HEK293 (cell line): ENCODE measurements at regions not wholly inside any gene's neighbourhood (a gene's known extent, or its start where the extent isn't known, plus 50 kb on each side); places are given as distances from the start of the nearest gene placed in this dataset.

Source experiments
- CTCF ChIA-PET: fragments of 350-600 bp; formaldehyde crosslinking; extraction: SDS; loops from one replicate; lab custom pipeline; 2021; ENCODE audit warnings: antibody characterized with exemption; lab: Yijun Ruan, JAX
- POLR2A ChIA-PET: fragments of 300-600 bp; formaldehyde crosslinking; extraction: SDS; loops from one replicate; lab custom pipeline; 2020; ENCODE audit warnings: antibody characterized with exemption, inconsistent platforms; lab: Yijun Ruan, JAX
- H3K27ac ChIP-seq: fragments of 200-500 bp; sonication (Bioruptor generic); 2 replicates; pipeline ENCODE4 v1.5.1; 2014; ENCODE audit warnings: low read depth, low read length, control low read depth, inconsistent platforms; ENCODE audit errors: extremely low read depth
- H3K36me3 ChIP-seq, 2 experiments: fragments of 200-500 bp in 1 of 2; sonication (Bioruptor generic) in 1 of 2; 1 replicate in 1 of 2; 2 replicates in 1 of 2; pipeline ENCODE4 v1.5.1; 2014 to 2017; ENCODE audit warnings: inconsistent platforms in 2 of 2, low read length in 2 of 2; ENCODE audit not compliant: control insufficient read depth in 2 of 2, insufficient read depth in 1 of 2
- H3K4me1 ChIP-seq: fragments of 200-500 bp; sonication (Bioruptor generic); 2 replicates; pipeline ENCODE4 v1.5.1; 2014; ENCODE audit warnings: mild to moderate bottlenecking, low read length, inconsistent platforms; ENCODE audit not compliant: control insufficient read depth, insufficient read depth
- H3K4me3 ChIP-seq: 2 replicates; pipeline ENCODE4 v1.5.1; 2011; ENCODE audit warnings: low read depth, mild to moderate bottlenecking, control low read depth, low read length, moderate library complexity
- H3K9me3 ChIP-seq: fragments of 200-500 bp; sonication (Bioruptor generic); 2 replicates; pipeline ENCODE4 v1.5.1; 2014; ENCODE audit warnings: low read depth, low read length, inconsistent platforms; ENCODE audit not compliant: control insufficient read depth, insufficient read depth
- CTCF ChIP-seq: fragments of 450-650 bp; formaldehyde crosslinking; IDR thresholded peaks from 2 replicates; pipeline ENCODE4 v1.5.1; 2016; ENCODE audit warnings: missing biosample characterization, missing genetic modification characterization
- GLIS2 ChIP-seq: fragments of 450-650 bp; formaldehyde crosslinking; IDR thresholded peaks from 2 replicates; pipeline ENCODE4 v1.5.1; 2016; ENCODE audit warnings: missing biosample characterization, missing genetic modification characterization
- IKZF3 ChIP-seq: fragments of 450-650 bp; IDR thresholded peaks from 2 replicates; pipeline ENCODE4 v1.5.0; 2018; ENCODE audit warnings: missing biosample characterization, mild to moderate bottlenecking, missing genetic modification characterization, moderate library complexity
- MYNN ChIP-seq: fragments of 450-650 bp; formaldehyde crosslinking; IDR thresholded peaks from 2 replicates; pipeline ENCODE4 v1.5.1; 2016; ENCODE audit warnings: missing biosample characterization, missing genetic modification characterization, borderline replicate concordance
- SCRT1 ChIP-seq: fragments of 450-650 bp; formaldehyde crosslinking; IDR thresholded peaks from 2 replicates; pipeline ENCODE4 v1.5.1; 2016; ENCODE audit warnings: missing biosample characterization, missing genetic modification characterization, borderline replicate concordance
- SCRT2 ChIP-seq: fragments of 450-650 bp; formaldehyde crosslinking; IDR thresholded peaks from 2 replicates; pipeline ENCODE4 v1.5.1; 2016; ENCODE audit warnings: missing biosample characterization, missing genetic modification characterization
- ZBTB7A ChIP-seq: fragments of 450-650 bp; formaldehyde crosslinking; IDR thresholded peaks from 2 replicates; pipeline ENCODE4 v1.5.1; 2016; ENCODE audit warnings: low read depth, missing biosample characterization, missing genetic modification characterization
- ZFP69B ChIP-seq: fragments of 450-650 bp; formaldehyde crosslinking; IDR thresholded peaks from 2 replicates; pipeline ENCODE4 v1.5.1; 2016; ENCODE audit warnings: missing biosample characterization, missing genetic modification characterization
- ZNF132 ChIP-seq: fragments of 450-650 bp; formaldehyde crosslinking; IDR thresholded peaks from 2 replicates; pipeline ENCODE4 v1.5.1; 2017; ENCODE audit warnings: missing biosample characterization, missing genetic modification characterization, borderline replicate concordance
- ZNF148 ChIP-seq: fragments of 450-650 bp; formaldehyde crosslinking; IDR thresholded peaks from 2 replicates; pipeline ENCODE4 v1.5.0; 2017; ENCODE audit warnings: missing biosample characterization, missing genetic modification characterization, borderline replicate concordance
- ZNF174 ChIP-seq: fragments of 450-650 bp; formaldehyde crosslinking; IDR thresholded peaks from 2 replicates; pipeline ENCODE4 v1.5.0; 2017; ENCODE audit warnings: missing biosample characterization, mild to moderate bottlenecking, missing genetic modification characterization
- ZNF214 ChIP-seq: fragments of 450-650 bp; formaldehyde crosslinking; IDR thresholded peaks from 2 replicates; pipeline ENCODE4 v1.5.1; 2017; ENCODE audit warnings: missing biosample characterization, mild to moderate bottlenecking, missing genetic modification characterization, borderline replicate concordance
- ZNF292 ChIP-seq: fragments of 450-650 bp; formaldehyde crosslinking; IDR thresholded peaks from 2 replicates; pipeline ENCODE4 v1.5.1; 2016; ENCODE audit warnings: low read depth, missing biosample characterization, missing genetic modification characterization, borderline replicate concordance
- ZNF335 ChIP-seq: fragments of 450-650 bp; formaldehyde crosslinking; conservative IDR thresholded peaks from 2 replicates; pipeline ENCODE4 v1.5.1; 2016; ENCODE audit warnings: missing biosample characterization, missing genetic modification characterization
- ZNF341 ChIP-seq: fragments of 450-650 bp; formaldehyde crosslinking; IDR thresholded peaks from 2 replicates; pipeline ENCODE4; 2016; ENCODE audit warnings: low read depth, missing biosample characterization, missing genetic modification characterization
- ZNF366 ChIP-seq: fragments of 450-650 bp; formaldehyde crosslinking; conservative IDR thresholded peaks from 2 replicates; pipeline ENCODE4 v1.5.1; 2016; ENCODE audit warnings: missing biosample characterization, missing genetic modification characterization
- ZNF433 ChIP-seq: fragments of 450-650 bp; formaldehyde crosslinking; IDR thresholded peaks from 2 replicates; pipeline ENCODE4 v1.5.1; 2016; ENCODE audit warnings: missing biosample characterization, missing genetic modification characterization, low read depth
- ZNF518A ChIP-seq: fragments of 450-650 bp; formaldehyde crosslinking; conservative IDR thresholded peaks from 2 replicates; pipeline ENCODE4 v1.5.1; 2016; ENCODE audit warnings: low read depth, missing biosample characterization, missing genetic modification characterization
- ZNF544 ChIP-seq: fragments of 450-650 bp; formaldehyde crosslinking; IDR thresholded peaks from 2 replicates; pipeline ENCODE4 v1.5.0; 2017; ENCODE audit warnings: missing biosample characterization, missing genetic modification characterization
- ZNF629 ChIP-seq: fragments of 450-650 bp; formaldehyde crosslinking; IDR thresholded peaks from 2 replicates; pipeline ENCODE4 v1.5.1; 2017; ENCODE audit warnings: missing biosample characterization, missing genetic modification characterization
- ZNF658 ChIP-seq: fragments of 450-650 bp; formaldehyde crosslinking; IDR thresholded peaks from 2 replicates; pipeline ENCODE4; 2016; ENCODE audit warnings: missing biosample characterization, missing genetic modification characterization
- ZNF670 ChIP-seq: fragments of 450-650 bp; formaldehyde crosslinking; IDR thresholded peaks from 2 replicates; pipeline ENCODE4 v1.5.1; 2016; ENCODE audit warnings: missing biosample characterization, missing genetic modification characterization, low read depth
- TF ChIP-seq, protein P1 (sequence below): fragments of 450-650 bp; formaldehyde crosslinking; IDR thresholded peaks from 2 replicates; pipeline ENCODE4 v1.5.1; 2016; ENCODE audit warnings: missing biosample characterization, missing genetic modification characterization
- TF ChIP-seq, protein P2 (sequence below): fragments of 450-650 bp; formaldehyde crosslinking; optimal IDR thresholded peaks from 2 replicates; pipeline ENCODE3; 2016; ENCODE audit warnings: missing biosample characterization, mild to moderate bottlenecking, missing genetic modification characterization

DNA sequence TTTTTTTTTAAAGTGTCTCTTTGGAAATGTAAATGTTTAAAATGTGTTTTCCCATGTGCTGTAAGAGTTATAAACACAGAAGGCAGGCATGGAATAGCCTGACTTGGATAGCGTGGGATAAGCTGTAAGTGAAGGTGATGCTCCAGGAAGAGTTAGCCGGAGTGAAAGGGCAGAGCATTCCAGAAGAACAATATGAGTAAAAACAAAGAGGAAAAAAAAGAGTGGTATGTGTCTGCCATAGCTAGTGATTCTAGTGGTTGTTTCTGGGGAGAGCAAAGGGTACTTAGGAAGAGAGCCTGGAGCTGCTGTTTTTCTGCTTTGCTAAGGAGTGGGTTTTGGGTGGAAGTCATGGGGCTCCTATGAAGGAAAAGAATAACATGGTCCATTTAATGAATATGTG is 126.9 kb upstream of the DLGAP1 start:
- Histone ChIP-seq H3K27ac (no peak overlapping the region), H3K4me1 (no peaks in the 10 kb centered on the region), H3K36me3 (no peaks in the 10 kb centered on the region), H3K9me3 (no peaks in the 10 kb centered on the region), H3K4me3 (no peak overlapping the region)
- TF ChIP-seq, protein P1, sequence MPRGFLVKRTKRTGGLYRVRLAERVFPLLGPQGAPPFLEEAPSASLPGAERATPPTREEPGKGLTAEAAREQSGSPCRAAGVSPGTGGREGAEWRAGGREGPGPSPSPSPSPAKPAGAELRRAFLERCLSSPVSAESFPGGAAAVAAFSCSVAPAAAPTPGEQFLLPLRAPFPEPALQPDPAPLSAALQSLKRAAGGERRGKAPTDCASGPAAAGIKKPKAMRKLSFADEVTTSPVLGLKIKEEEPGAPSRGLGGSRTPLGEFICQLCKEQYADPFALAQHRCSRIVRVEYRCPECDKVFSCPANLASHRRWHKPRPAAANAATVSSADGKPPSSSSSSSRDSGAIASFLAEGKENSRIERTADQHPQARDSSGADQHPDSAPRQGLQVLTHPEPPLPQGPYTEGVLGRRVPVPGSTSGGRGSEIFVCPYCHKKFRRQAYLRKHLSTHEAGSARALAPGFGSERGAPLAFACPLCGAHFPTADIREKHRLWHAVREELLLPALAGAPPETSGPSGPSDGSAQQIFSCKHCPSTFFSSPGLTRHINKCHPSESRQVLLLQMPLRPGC (tag by site-specific recombination), result no peak
- TF ChIP-seq ZNF433 (tag by site-specific recombination) (no peak), ZNF174 (tag by site-specific recombination) (no peak), ZNF341 (tag by site-specific recombination) (no peak)
- CTCF ChIA-PET, result interaction anchor here (0.7 kb wide), 1 partner anchor 37 kb away, joined by 3 read pairs; no protein-coding TSS in a partner anchor
- POLR2A ChIA-PET, result no interaction called here

GRCh38 chr18:4578449-4578848 is 123.3 kb upstream of the DLGAP1 start:
- TF ChIP-seq ZNF148 (tag by site-specific recombination) (no peak), ZBTB7A (no peak), ZFP69B (tag by site-specific recombination) (no peak), ZNF214 (tag by site-specific recombination) (no peak), SCRT2 (tag by site-specific recombination) (no peak), MYNN (tag by site-specific recombination) (no peak), ZNF670 (tag by site-specific recombination) (no peak), ZNF335 (no peak), ZNF658 (tag by site-specific recombination) (no peak), ZNF292 (tag by site-specific recombination) (no peak), ZNF544 (tag by site-specific recombination) (no peak), SCRT1 (tag by site-specific recombination) (no peak), IKZF3 (tag by site-specific recombination) (no peak), ZNF132 (tag by site-specific recombination) (no peak), ZNF366 (no peak), CTCF (tag by site-specific recombination) (no peak), ZNF629 (tag by site-specific recombination) (no peak), ZNF518A (no peak), GLIS2 (tag by site-specific recombination) (no peak)
- TF ChIP-seq, protein P2, sequence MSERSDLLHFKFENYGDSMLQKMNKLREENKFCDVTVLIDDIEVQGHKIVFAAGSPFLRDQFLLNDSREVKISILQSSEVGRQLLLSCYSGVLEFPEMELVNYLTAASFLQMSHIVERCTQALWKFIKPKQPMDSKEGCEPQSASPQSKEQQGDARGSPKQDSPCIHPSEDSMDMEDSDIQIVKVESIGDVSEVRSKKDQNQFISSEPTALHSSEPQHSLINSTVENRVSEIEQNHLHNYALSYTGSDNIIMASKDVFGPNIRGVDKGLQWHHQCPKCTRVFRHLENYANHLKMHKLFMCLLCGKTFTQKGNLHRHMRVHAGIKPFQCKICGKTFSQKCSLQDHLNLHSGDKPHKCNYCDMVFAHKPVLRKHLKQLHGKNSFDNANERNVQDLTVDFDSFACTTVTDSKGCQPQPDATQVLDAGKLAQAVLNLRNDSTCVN (tag by site-specific recombination), result no peak
- ChIA-PET POLR2A (no interaction called here), CTCF (no interaction called here)
- Histone ChIP-seq H3K27ac (no peak overlapping the region), H3K4me3 (no peak overlapping the region), H3K36me3 (no peaks in the 10 kb centered on the region), H3K9me3 (no peaks in the 10 kb centered on the region), H3K4me1 (no peaks in the 10 kb centered on the region)
